HG02852 (cell line): ENCODE measurements at regions not wholly inside any gene's neighbourhood (a gene's known extent, or its start where the extent isn't known, plus 50 kb on each side); places are given as distances from the start of the nearest gene placed in this dataset.
"Not testable (repeated sequence)": the region's sequence is repeated elsewhere in the genome, so short reads cannot be mapped to it uniquely, and the experiment has no call there.

Experiments used
- ATAC-seq: cut with Tn5 transposase; IDR thresholded peaks from one replicate; pipeline ENCODE4 v1.9.1; 2021; ENCODE audit warnings: mild to moderate bottlenecking, moderate library complexity; ENCODE audit not compliant: unreplicated experiment

- ATAC-seq, result not testable (repeated sequence)
Observed at GRCh38 chr15:84534561-84535235, 66.1 kb upstream of the ZSCAN2 start.

GRCh38 chr15:84536181-84536580 is 64.6 kb upstream of the ZSCAN2 start:
- not testable (repeated sequence) for ATAC-seq

- not testable (repeated sequence) for ATAC-seq
Observed at GRCh38 chr15:84544586-84544985, 56.2 kb upstream of the ZSCAN2 start.

GRCh38 chr15:84547150-84547549 is 53.7 kb upstream of the ZSCAN2 start:
- ATAC-seq, result not testable (repeated sequence)

- not testable (repeated sequence) for ATAC-seq
Observed at GRCh38 chr15:84550503-84550902, 50.3 kb upstream of the ZSCAN2 start.
